OCI-LY7 (cell line): ENCODE measurements at regions not wholly inside any gene's neighbourhood (a gene's known extent, or its start where the extent isn't known, plus 50 kb on each side); places are given as distances from the start of the nearest gene placed in this dataset.

ENCODE experiments used
- BruUV-seq: library from RNA; stranded (reverse); fragments of 400-500 nt; replicated peaks from 2 replicates; lab custom pipeline; 2021; lab: Mats Ljungman, UMichigan
- CTCF ChIA-PET: fragments of 300-600 bp; sonication (Branson Sonifier 250); formaldehyde crosslinking; loops from one replicate; lab custom pipeline; 2022; ENCODE audit warnings: antibody characterized with exemption; ENCODE audit not compliant: unreplicated experiment; lab: Charles Lee
- POLR2A ChIA-PET: fragments of 300-600 bp; sonication (Branson Sonifier 250); formaldehyde crosslinking; loops from one replicate; lab custom pipeline; 2022; ENCODE audit warnings: antibody characterized with exemption; lab: Charles Lee
- DNase-seq: peaks from one replicate; pipeline ENCODE4 v3.0.0-alpha.2; 2015; ENCODE audit warnings: low spot score
- H2AFZ ChIP-seq: fragments of 200-600 bp; sonication (generic), shearing (Covaris generic); 2 replicates; pipeline ENCODE4 v1.6.1; 2014; ENCODE audit warnings: mild to moderate bottlenecking, antibody characterized with exemption, low read length, moderate library complexity
- H3K27ac ChIP-seq: fragments of 200-600 bp; sonication (generic); 2 replicates; pipeline ENCODE4 v1.5.1; 2014; ENCODE audit warnings: mixed run types, low read depth, mild to moderate bottlenecking, moderate library complexity, low read length, inconsistent platforms; ENCODE audit not compliant: poor library complexity, severe bottlenecking
- H3K36me3 ChIP-seq: fragments of 200-600 bp; sonication (generic); 2 replicates; pipeline ENCODE4 v1.6.1; 2014; ENCODE audit warnings: mild to moderate bottlenecking, antibody characterized with exemption, low read length, moderate library complexity, mixed read lengths; ENCODE audit not compliant: insufficient read depth
- H3K4me1 ChIP-seq: fragments of 200-600 bp; sonication (generic); 2 replicates; pipeline ENCODE4 v1.5.1; 2014; ENCODE audit warnings: mild to moderate bottlenecking, low read length; ENCODE audit not compliant: insufficient read depth, poor library complexity, severe bottlenecking
- H3K4me2 ChIP-seq: fragments of 200-600 bp; sonication (generic); 2 replicates; pipeline ENCODE4 v1.6.1; 2014; ENCODE audit warnings: mild to moderate bottlenecking, low read length
- H3K4me3 ChIP-seq: fragments of 200-600 bp; sonication (generic); 2 replicates; pipeline ENCODE4 v1.5.1; 2014; ENCODE audit warnings: mild to moderate bottlenecking, low read depth, low read length; ENCODE audit not compliant: poor library complexity, severe bottlenecking
- H3K79me2 ChIP-seq: fragments of 200-600 bp; sonication (generic); 2 replicates; pipeline ENCODE4 v1.6.1; 2016; ENCODE audit warnings: low read depth, mild to moderate bottlenecking, low read length, moderate library complexity, mixed read lengths; ENCODE audit not compliant: insufficient read depth
- H3K9me2 ChIP-seq: fragments of 200-600 bp; sonication (generic); 2 replicates; pipeline ENCODE4 v1.6.1; 2016; ENCODE audit warnings: mild to moderate bottlenecking, low read length, mixed read lengths; ENCODE audit not compliant: insufficient read depth
- H3K9me3 ChIP-seq: fragments of 200-600 bp; sonication (generic); 2 replicates; pipeline ENCODE4 v1.6.1; 2014; ENCODE audit warnings: mild to moderate bottlenecking, mixed run types, low read length, mixed read lengths
- H4K20me1 ChIP-seq: fragments of 200-600 bp; sonication (generic); 2 replicates; pipeline ENCODE4 v1.6.1; 2014; ENCODE audit warnings: mild to moderate bottlenecking, antibody characterized with exemption, low read length, moderate library complexity, mixed read lengths; ENCODE audit not compliant: insufficient read depth
- EZH2phosphoT487 ChIP-seq: fragments of 200-600 bp; sonication (generic); IDR thresholded peaks from 2 replicates; pipeline ENCODE4 v1.6.1; 2018; ENCODE audit warnings: low read depth, borderline replicate concordance, mild to moderate bottlenecking, mixed run types, antibody characterized with exemption, low read length, moderate library complexity, mixed read lengths
- intact Hi-C: fragments of 100-400 bp; cut with micrococcal nuclease; formaldehyde crosslinking; loops from one replicate; pipeline ENCODE4 v1.10.0; 2022; ENCODE audit not compliant: unreplicated experiment
- TF ChIP-seq, protein P1 (sequence below): fragments of 200-600 bp; sonication (generic); conservative IDR thresholded peaks from 2 replicates; pipeline ENCODE4 v1.5.1; 2014; ENCODE audit warnings: mild to moderate bottlenecking, antibody characterized with exemption, low read length, moderate library complexity, mixed read lengths

DNA sequence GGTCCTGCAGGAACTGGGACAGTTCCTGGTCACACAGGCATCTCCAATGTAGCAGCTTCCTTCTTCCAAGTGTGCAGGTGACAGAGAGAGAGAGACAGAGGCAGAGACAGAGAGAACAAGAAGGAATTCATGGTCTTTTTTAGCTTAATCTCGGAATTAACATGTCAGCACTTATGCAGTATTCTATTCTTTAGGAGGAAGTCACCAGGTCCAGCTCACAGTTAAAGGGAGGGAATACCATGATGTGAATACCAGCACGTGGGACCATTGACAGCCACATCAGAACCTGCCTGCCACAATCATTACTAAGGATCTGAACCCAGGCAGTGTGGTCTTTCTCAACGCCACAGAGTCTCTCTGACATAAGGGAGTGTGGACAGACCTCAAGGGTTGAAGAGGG lies 341.6 kb downstream of the MN1 start:
- Histone ChIP-seq H3K4me2 (no peak overlapping the region), H3K4me3 (no peak overlapping the region), H3K9me2 (no peaks in the 10 kb centered on the region), H3K4me1 (no peaks in the 10 kb centered on the region), H3K79me2 (no peaks in the 10 kb centered on the region), H2AFZ (no peak overlapping the region), H4K20me1 (no peaks in the 10 kb centered on the region), H3K27ac (no peak overlapping the region), H3K36me3 (no peaks in the 10 kb centered on the region), H3K9me3 (no peaks in the 10 kb centered on the region)
- POLR2A ChIA-PET = interaction anchor here (0.7 kb wide), 1 partner anchor 1045 kb away, joined by 3 read pairs; no protein-coding TSS in a partner anchor
- CTCF ChIA-PET = no interaction called here
- TF ChIP-seq, protein P1, sequence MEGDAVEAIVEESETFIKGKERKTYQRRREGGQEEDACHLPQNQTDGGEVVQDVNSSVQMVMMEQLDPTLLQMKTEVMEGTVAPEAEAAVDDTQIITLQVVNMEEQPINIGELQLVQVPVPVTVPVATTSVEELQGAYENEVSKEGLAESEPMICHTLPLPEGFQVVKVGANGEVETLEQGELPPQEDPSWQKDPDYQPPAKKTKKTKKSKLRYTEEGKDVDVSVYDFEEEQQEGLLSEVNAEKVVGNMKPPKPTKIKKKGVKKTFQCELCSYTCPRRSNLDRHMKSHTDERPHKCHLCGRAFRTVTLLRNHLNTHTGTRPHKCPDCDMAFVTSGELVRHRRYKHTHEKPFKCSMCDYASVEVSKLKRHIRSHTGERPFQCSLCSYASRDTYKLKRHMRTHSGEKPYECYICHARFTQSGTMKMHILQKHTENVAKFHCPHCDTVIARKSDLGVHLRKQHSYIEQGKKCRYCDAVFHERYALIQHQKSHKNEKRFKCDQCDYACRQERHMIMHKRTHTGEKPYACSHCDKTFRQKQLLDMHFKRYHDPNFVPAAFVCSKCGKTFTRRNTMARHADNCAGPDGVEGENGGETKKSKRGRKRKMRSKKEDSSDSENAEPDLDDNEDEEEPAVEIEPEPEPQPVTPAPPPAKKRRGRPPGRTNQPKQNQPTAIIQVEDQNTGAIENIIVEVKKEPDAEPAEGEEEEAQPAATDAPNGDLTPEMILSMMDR = no peak
- TF ChIP-seq EZH2phosphoT487 = no peak
- intact Hi-C loops = no loop called here
- DNase-seq = no peak
- BruUV-seq = no TSS peak

GRCh38 chr22:27460591-27461347 lies 340.8 kb downstream of the MN1 start:
- no peak for DNase-seq
- H3K36me3 ChIP-seq = no peaks in the 10 kb centered on the region
- no TSS peak for BruUV-seq
- ChIA-PET POLR2A (interaction anchor here (0.7 kb wide), 1 partner anchor 1046 kb away, joined by 3 read pairs; no protein-coding TSS in a partner anchor), CTCF (no interaction called here)
- H3K4me3 ChIP-seq = no peak overlapping the region
- no peaks in the 10 kb centered on the region for H3K79me2 ChIP-seq
- intact Hi-C loops = no loop called here
- no peak overlapping the region for H3K4me2 ChIP-seq
- H3K4me1 ChIP-seq = no peaks in the 10 kb centered on the region
- H3K27ac ChIP-seq = no peak overlapping the region
- H3K9me2 ChIP-seq = no peaks in the 10 kb centered on the region
- no peaks in the 10 kb centered on the region for H4K20me1 ChIP-seq
- no peaks in the 10 kb centered on the region for H3K9me3 ChIP-seq
- H2AFZ ChIP-seq = no peak overlapping the region
- TF ChIP-seq EZH2phosphoT487 = no peak
- TF ChIP-seq, protein P1 = no peak

- CTCF ChIA-PET = no interaction called here
- POLR2A ChIA-PET = no interaction called here
- no peaks in the 10 kb centered on the region for H3K4me1 ChIP-seq
- no TSS peak for BruUV-seq
- H3K4me3 ChIP-seq = no peak overlapping the region
- no peak overlapping the region for H3K27ac ChIP-seq
- intact Hi-C loops = no loop called here
- no peaks in the 10 kb centered on the region for H4K20me1 ChIP-seq
- no peaks in the 10 kb centered on the region for H3K9me3 ChIP-seq
- no peak overlapping the region for H2AFZ ChIP-seq
- no peak for DNase-seq
- TF ChIP-seq, protein P1 = no peak
- no peak for TF ChIP-seq EZH2phosphoT487
- no peaks in the 10 kb centered on the region for H3K79me2 ChIP-seq
- H3K36me3 ChIP-seq = no peaks in the 10 kb centered on the region
- H3K4me2 ChIP-seq = no peak overlapping the region
- no peaks in the 10 kb centered on the region for H3K9me2 ChIP-seq
These were observed 340.1 kb downstream of the MN1 start for GRCh38 chr22:27461470-27461869.
